Left lung (tissue), 4 donors: ENCODE measurements at regions not wholly inside any gene's neighbourhood (a gene's known extent, or its start where the extent isn't known, plus 50 kb on each side); places are given as distances from the start of the nearest gene placed in this dataset.

Experiments
- ATAC-seq: fragments of 200-7000 bp; cut with Tn5 transposase; one replicate; pipeline ENCODE4 v1.9.1; 2020; ENCODE audit warnings: moderate library complexity
- DNase-seq, 4 donors: peaks; one replicate each; pipeline ENCODE4 v3.0.0-alpha.2; 2013 to 2020
- H3K27ac ChIP-seq, 2 donors: fragments of 200-600 bp; sonication (generic) in 1 of 2; one replicate each; pipeline versions ENCODE4 v1.5.0 to v1.8.0; 2020 to 2021
- H3K27me3 ChIP-seq, 2 donors: fragments of 200-600 bp; sonication (generic) in 1 of 2; one replicate each; pipeline versions ENCODE4 v1.5.0 to v1.8.0; 2020 to 2021
- H3K36me3 ChIP-seq, 2 donors: fragments of 200-600 bp; sonication (generic) in 1 of 2; one replicate each; pipeline versions ENCODE4 v1.5.0 to v1.8.0; 2020 to 2021
- H3K4me1 ChIP-seq, 2 donors: fragments of 200-600 bp; one replicate each; pipeline ENCODE4 v1.8.0; 2021
- H3K4me3 ChIP-seq, 2 donors: fragments of 200-600 bp; sonication (generic) in 1 of 2; one replicate each; pipeline versions ENCODE4 v1.5.0 to v1.8.0; 2020 to 2021; ENCODE audit warnings: mild to moderate bottlenecking in 1 of 2
- H3K9me3 ChIP-seq, 2 donors: fragments of 200-600 bp; sonication (generic) in 1 of 2; one replicate each; pipeline versions ENCODE4 v1.5.0 to v1.8.0; 2020 to 2021
- CTCF ChIP-seq, 2 donors: fragments of 200-600 bp; sonication (generic) in 1 of 2; IDR thresholded peaks; one replicate each; pipeline versions ENCODE4 v1.5.0 to v1.8.0; 2021; ENCODE audit warnings: antibody characterized with exemption in 2 of 2
- intact Hi-C, 2 donors: fragments of 100-400 bp; cut with DNase I; formaldehyde crosslinking; loops; one replicate each; pipeline versions ENCODE4 v1.11.2 to v1.14.2; 2022
- donor health status: DM: no; HTN: yes; CAD: no.
- donor health status: DM: no; HTN: no; CAD: no.

- no peaks in the 10 kb centered on the region for H3K27me3 ChIP-seq
- peaks cover 35 to 65% of the 10 kb centered on the region in 2 donors for H3K4me1 ChIP-seq
- intact Hi-C loops: loop anchor here in 1 of 2 donors (5.0 kb wide), 1 partner anchor 303 kb away; the partner anchor contains the start of gene IER5L
- TF ChIP-seq CTCF (IDR thresholded peaks at IDR 0.05): no peak
- no peak for DNase-seq
- peak overlapping the region; percentile 24 to 100 for H3K27ac ChIP-seq
- ATAC-seq: no peak
- H3K9me3 ChIP-seq: no peaks in the 10 kb centered on the region
- no peaks in the 10 kb centered on the region for H3K36me3 ChIP-seq
- H3K4me3 ChIP-seq: no peak overlapping the region
Measured at GRCh38 chr9:129480745-129481144, 140.2 kb downstream of the C9orf50 start.

GRCh38 chr9:129480227-129480626 lies 140.7 kb downstream of the C9orf50 start:
- Histone ChIP-seq H3K4me3 (no peak overlapping the region), H3K27me3 (no peaks in the 10 kb centered on the region), H3K36me3 (no peaks in the 10 kb centered on the region), H3K4me1 (peaks cover 35 to 60% of the 10 kb centered on the region in 2 donors), H3K9me3 (peaks cover 0 to under 1% of the 10 kb centered on the region in 2 donors), H3K27ac (peak overlapping the region; percentile 24 to 100)
- intact Hi-C loops: loop anchor here in 1 of 2 donors (5.0 kb wide), 1 partner anchor 303 kb away; the partner anchor contains the start of gene IER5L
- TF ChIP-seq CTCF (IDR thresholded peaks at IDR 0.05): no peak
- ATAC-seq: no peak
- DNase-seq: no peak

- H3K4me1 ChIP-seq: peaks cover 35 to 56% of the 10 kb centered on the region in 2 donors
- no peaks in the 10 kb centered on the region for H3K36me3 ChIP-seq
- ATAC-seq (no peak), DNase-seq (no peak)
- H3K27ac ChIP-seq: peak overlapping the region in 1 of 2 donors; percentile 100
- peaks cover 0 to 5% of the 10 kb centered on the region in 2 donors for H3K9me3 ChIP-seq
- intact Hi-C loops: loop anchor here in 1 of 2 donors (5.0 kb wide), 1 partner anchor 302 kb away; the partner anchor contains the start of gene IER5L
- no peaks in the 10 kb centered on the region for H3K27me3 ChIP-seq
- no peak for TF ChIP-seq CTCF (IDR thresholded peaks at IDR 0.05)
- H3K4me3 ChIP-seq: no peak overlapping the region
Measured at GRCh38 chr9:129479631-129480011, 141.3 kb downstream of the C9orf50 start.

GRCh38 chr9:129478961-129479630 lies 141.8 kb downstream of the C9orf50 start:
- Histone ChIP-seq H3K4me1 (peaks cover 30 to 51% of the 10 kb centered on the region in 2 donors), H3K27me3 (no peaks in the 10 kb centered on the region), H3K9me3 (peaks cover 0 to 5% of the 10 kb centered on the region in 2 donors), H3K4me3 (no peak overlapping the region), H3K27ac (peak overlapping the region in 1 of 2 donors; percentile 100), H3K36me3 (no peaks in the 10 kb centered on the region)
- no peak for TF ChIP-seq CTCF (IDR thresholded peaks at IDR 0.05)
- ATAC-seq: no peak
- intact Hi-C loops: no loop called here
- no peak for DNase-seq

GRCh38 chr9:129478461-129478860 lies 142.4 kb downstream of the C9orf50 start:
- H3K27me3 ChIP-seq: no peaks in the 10 kb centered on the region
- peaks cover 24 to 45% of the 10 kb centered on the region in 2 donors for H3K4me1 ChIP-seq
- H3K9me3 ChIP-seq: peaks cover 0 to 5% of the 10 kb centered on the region in 2 donors
- H3K27ac ChIP-seq: no peak overlapping the region
- ATAC-seq (no peak), DNase-seq (no peak)
- TF ChIP-seq CTCF (IDR thresholded peaks at IDR 0.05): no peak
- intact Hi-C loops: no loop called here
- H3K36me3 ChIP-seq: no peaks in the 10 kb centered on the region
- no peak overlapping the region for H3K4me3 ChIP-seq
